Neural progenitor cell (in vitro differentiated cells): ENCODE measurements at regions not wholly inside any gene's neighbourhood (a gene's known extent, or its start where the extent isn't known, plus 50 kb on each side); places are given as distances from the start of the nearest gene placed in this dataset.

Experiments used
- DNase-seq: peaks from one replicate; pipeline ENCODE4 v3.0.0-alpha.2; 2016; ENCODE audit warnings: low spot score
- H2AFZ ChIP-seq: fragments of 200-600 bp; sonication (generic); replicated peaks from 2 replicates; pipeline ENCODE4 v1.6.1; 2016; ENCODE audit warnings: antibody characterized with exemption
- H3F3A ChIP-seq: fragments of 200-600 bp; sonication (generic); 2 replicates; pipeline ENCODE4 v1.6.1; 2016; ENCODE audit warnings: antibody characterized with exemption, low read depth
- H3K27ac ChIP-seq: fragments of 200-600 bp; sonication (generic); 2 replicates; pipeline ENCODE4 v1.5.1; 2016; ENCODE audit warnings: mild to moderate bottlenecking
- H3K27me3 ChIP-seq: fragments of 200-600 bp; sonication (generic); 2 replicates; pipeline ENCODE4 v1.6.1; 2016; ENCODE audit warnings: mild to moderate bottlenecking, moderate library complexity
- H3K36me3 ChIP-seq: fragments of 200-600 bp; sonication (generic); 2 replicates; pipeline ENCODE4 v1.5.1; 2016
- H3K4me1 ChIP-seq: fragments of 200-600 bp; sonication (generic); 2 replicates; pipeline ENCODE4 v1.6.1; 2016; ENCODE audit warnings: mixed run types
- H3K4me2 ChIP-seq: fragments of 200-600 bp; sonication (generic); 2 replicates; pipeline ENCODE4 v1.6.1; 2016
- H3K4me3 ChIP-seq: fragments of 200-600 bp; sonication (generic); 2 replicates; pipeline ENCODE4 v1.5.1; 2016
- H3K79me2 ChIP-seq: fragments of 200-600 bp; sonication (generic); 2 replicates; pipeline ENCODE4 v1.6.1; 2016; ENCODE audit warnings: low read depth
- H3K9ac ChIP-seq: fragments of 200-600 bp; sonication (generic); 2 replicates; pipeline ENCODE4 v1.6.1; 2016
- H3K9me3 ChIP-seq: fragments of 200-600 bp; sonication (generic); 2 replicates; pipeline ENCODE4 v1.5.1; 2016; ENCODE audit warnings: low read depth
- H4K20me1 ChIP-seq: fragments of 200-600 bp; sonication (generic); 2 replicates; pipeline ENCODE4 v1.6.1; 2016; ENCODE audit warnings: low read depth
- H3K27ac Mint-ChIP-seq: 3 replicates; pipeline ENCODE4 v1.8.0; 2021; ENCODE audit warnings: mixed read lengths
- H3K27me3 Mint-ChIP-seq: 2 replicates; pipeline ENCODE4 v1.8.0; 2022; ENCODE audit warnings: low read depth, mild to moderate bottlenecking, inconsistent platforms, moderate library complexity, mixed read lengths; ENCODE audit not compliant: insufficient read depth
- H3K36me3 Mint-ChIP-seq: 3 replicates; pipeline ENCODE4 v1.8.0; 2021; ENCODE audit warnings: mixed read lengths
- H3K4me1 Mint-ChIP-seq: 3 replicates; pipeline ENCODE4 v1.8.0; 2021; ENCODE audit warnings: mixed read lengths
- H3K4me3 Mint-ChIP-seq: 3 replicates; pipeline ENCODE4 v1.8.0; 2021; ENCODE audit warnings: mild to moderate bottlenecking, moderate library complexity, mixed read lengths
- H3K9me3 Mint-ChIP-seq: 3 replicates; pipeline ENCODE4 v1.8.0; 2020; ENCODE audit warnings: mixed read lengths
- EZH2 ChIP-seq: fragments of 200-600 bp; sonication (generic); IDR thresholded peaks from 2 replicates; pipeline ENCODE4 v1.6.1; 2017; ENCODE audit warnings: antibody characterized with exemption, mild to moderate bottlenecking, moderate library complexity
- EZH2phosphoT487 ChIP-seq: fragments of 200-600 bp; sonication (generic); IDR thresholded peaks from 2 replicates; pipeline ENCODE4 v1.6.1; 2017; ENCODE audit warnings: antibody characterized with exemption
- TF ChIP-seq, protein P1 (sequence below): fragments of 200-600 bp; sonication (generic); IDR thresholded peaks from 2 replicates; pipeline ENCODE4 v1.5.1; 2017; ENCODE audit warnings: antibody characterized with exemption, mild to moderate bottlenecking

- Histone ChIP-seq H3F3A (no peaks in the 10 kb centered on the region), H3K9ac (no peak overlapping the region), H3K36me3 (no peaks in the 10 kb centered on the region), H3K4me2 (no peak overlapping the region), H3K4me3 (no peak overlapping the region), H2AFZ (no peak overlapping the region), H3K4me1 (no peaks in the 10 kb centered on the region), H3K27me3 (no peaks in the 10 kb centered on the region), H4K20me1 (no peaks in the 10 kb centered on the region), H3K27ac (no peak overlapping the region), H3K9me3 (no peaks in the 10 kb centered on the region), H3K79me2 (no peaks in the 10 kb centered on the region)
- no peak overlapping the region for H3K27ac Mint-ChIP-seq
- H3K27me3 Mint-ChIP-seq = peaks cover 2% of the 10 kb centered on the region
- no peak for TF ChIP-seq EZH2phosphoT487
- TF ChIP-seq, protein P1, sequence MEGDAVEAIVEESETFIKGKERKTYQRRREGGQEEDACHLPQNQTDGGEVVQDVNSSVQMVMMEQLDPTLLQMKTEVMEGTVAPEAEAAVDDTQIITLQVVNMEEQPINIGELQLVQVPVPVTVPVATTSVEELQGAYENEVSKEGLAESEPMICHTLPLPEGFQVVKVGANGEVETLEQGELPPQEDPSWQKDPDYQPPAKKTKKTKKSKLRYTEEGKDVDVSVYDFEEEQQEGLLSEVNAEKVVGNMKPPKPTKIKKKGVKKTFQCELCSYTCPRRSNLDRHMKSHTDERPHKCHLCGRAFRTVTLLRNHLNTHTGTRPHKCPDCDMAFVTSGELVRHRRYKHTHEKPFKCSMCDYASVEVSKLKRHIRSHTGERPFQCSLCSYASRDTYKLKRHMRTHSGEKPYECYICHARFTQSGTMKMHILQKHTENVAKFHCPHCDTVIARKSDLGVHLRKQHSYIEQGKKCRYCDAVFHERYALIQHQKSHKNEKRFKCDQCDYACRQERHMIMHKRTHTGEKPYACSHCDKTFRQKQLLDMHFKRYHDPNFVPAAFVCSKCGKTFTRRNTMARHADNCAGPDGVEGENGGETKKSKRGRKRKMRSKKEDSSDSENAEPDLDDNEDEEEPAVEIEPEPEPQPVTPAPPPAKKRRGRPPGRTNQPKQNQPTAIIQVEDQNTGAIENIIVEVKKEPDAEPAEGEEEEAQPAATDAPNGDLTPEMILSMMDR = no peak
- no peak for TF ChIP-seq EZH2
- H3K4me1 Mint-ChIP-seq = no peaks in the 10 kb centered on the region
- H3K9me3 Mint-ChIP-seq = no peaks in the 10 kb centered on the region
- no peak for DNase-seq
- H3K4me3 Mint-ChIP-seq = no peak overlapping the region
- H3K36me3 Mint-ChIP-seq = no peaks in the 10 kb centered on the region
Measured at GRCh38 chr4:140208921-140209320, 54.9 kb upstream of the MAML3 start.
